WTC11 (cell line): ENCODE measurements at regions not wholly inside any gene's neighbourhood (a gene's known extent, or its start where the extent isn't known, plus 50 kb on each side); places are given as distances from the start of the nearest gene placed in this dataset.

Source experiments
- ATAC-seq: fragments of 200-7000 bp; cut with Tn5 transposase; 2 replicates; pipeline ENCODE4 v1.10.0; 2021; ENCODE audit warnings: mild to moderate bottlenecking, moderate library complexity
- CTCF ChIA-PET: fragments of 300-600 bp; sonication (Branson Sonifier 250); formaldehyde crosslinking; loops from one replicate; lab custom pipeline; 2021; ENCODE audit warnings: antibody characterized with exemption; lab: Charles Lee
- POLR2A ChIA-PET: fragments of 350-600 bp; sonication (Branson Sonifier 250); formaldehyde crosslinking; loops from one replicate; lab custom pipeline; 2021; ENCODE audit warnings: antibody characterized with exemption; lab: Charles Lee
- DNase-seq: peaks from one replicate; pipeline ENCODE4 v3.0.0; 2021; ENCODE audit warnings: low spot score
- H3K27ac Mint-ChIP-seq: 2 replicates; pipeline ENCODE4 v1.8.0; 2021; ENCODE audit warnings: mixed read lengths
- H3K27me3 Mint-ChIP-seq: 2 replicates; pipeline ENCODE4 v1.8.0; 2021; ENCODE audit warnings: low read depth, mild to moderate bottlenecking, moderate library complexity, mixed read lengths
- H3K36me3 Mint-ChIP-seq: 2 replicates; pipeline ENCODE4 v1.8.0; 2021; ENCODE audit warnings: mixed read lengths
- H3K4me1 Mint-ChIP-seq: 2 replicates; pipeline ENCODE4 v1.8.0; 2022; ENCODE audit warnings: mixed read lengths
- H3K4me3 Mint-ChIP-seq: 2 replicates; pipeline ENCODE4 v1.8.0; 2021; ENCODE audit warnings: mild to moderate bottlenecking, moderate library complexity, mixed read lengths
- H3K9me3 Mint-ChIP-seq: 2 replicates; pipeline ENCODE4 v1.8.0; 2021; ENCODE audit warnings: mixed read lengths
- ATF1 ChIP-seq: sonication (generic); formaldehyde crosslinking; IDR thresholded peaks from 2 replicates; pipeline ENCODE4 v1.8.1; 2023; ENCODE audit warnings: mild to moderate bottlenecking, moderate library complexity, missing genetic modification reagents
- CBFB ChIP-seq: sonication (generic); formaldehyde crosslinking; IDR thresholded peaks from 2 replicates; pipeline ENCODE4 v1.8.1; 2022; ENCODE audit warnings: mild to moderate bottlenecking, low read depth, missing genetic modification reagents
- E2F1 ChIP-seq: sonication (generic); formaldehyde crosslinking; IDR thresholded peaks from 2 replicates; pipeline ENCODE4 v1.8.0; 2022; ENCODE audit warnings: mild to moderate bottlenecking, missing genetic modification reagents
- EMX1 ChIP-seq: fragments of 250-450 bp; sonication (Bioruptor Pico); IDR thresholded peaks from 2 replicates; pipeline ENCODE4 v1.8.0; 2021; ENCODE audit warnings: mild to moderate bottlenecking
- ERG ChIP-seq: fragments of 250-450 bp; sonication (Bioruptor Pico); IDR thresholded peaks from 2 replicates; pipeline ENCODE4 v1.8.0; 2021; ENCODE audit warnings: mild to moderate bottlenecking
- GTF2I ChIP-seq: fragments of 250-450 bp; sonication (Bioruptor Pico); conservative IDR thresholded peaks from 2 replicates; pipeline ENCODE4 v1.4.0; 2021; ENCODE audit warnings: mild to moderate bottlenecking
- KAT7 ChIP-seq: sonication (generic); formaldehyde crosslinking; IDR thresholded peaks from 2 replicates; pipeline ENCODE4 v1.8.1; 2023; ENCODE audit warnings: missing genetic modification reagents, mild to moderate bottlenecking, borderline replicate concordance
- MAX ChIP-seq: sonication (generic); formaldehyde crosslinking; IDR thresholded peaks from 2 replicates; pipeline ENCODE4 v1.8.0; 2022; ENCODE audit warnings: mild to moderate bottlenecking, missing genetic modification reagents
- MLX ChIP-seq: sonication (generic); formaldehyde crosslinking; IDR thresholded peaks from 2 replicates; pipeline ENCODE4 v1.8.1; 2023; ENCODE audit warnings: mild to moderate bottlenecking, missing genetic modification reagents, moderate library complexity
- MXD4 ChIP-seq: fragments of 250-450 bp; sonication (Bioruptor Pico); IDR thresholded peaks from 2 replicates; pipeline ENCODE4 v1.8.0; 2021; ENCODE audit warnings: mild to moderate bottlenecking, moderate library complexity, borderline replicate concordance
- MYBL2 ChIP-seq: sonication (generic); formaldehyde crosslinking; IDR thresholded peaks from 2 replicates; pipeline ENCODE4 v1.8.1; 2023; ENCODE audit warnings: mild to moderate bottlenecking, moderate library complexity, missing genetic modification reagents
- NFATC4 ChIP-seq: fragments of 250-450 bp; sonication (Bioruptor Pico); IDR thresholded peaks from 2 replicates; pipeline ENCODE4 v1.9.0; 2021; ENCODE audit warnings: mild to moderate bottlenecking
- SOX15 ChIP-seq: fragments of 250-450 bp; sonication (Bioruptor Pico); IDR thresholded peaks from 2 replicates; pipeline ENCODE4 v1.9.0; 2021; ENCODE audit warnings: mild to moderate bottlenecking
- ZNF121 ChIP-seq: sonication (generic); formaldehyde crosslinking; IDR thresholded peaks from 2 replicates; pipeline ENCODE4 v1.8.0; 2023; ENCODE audit warnings: missing genetic modification reagents
- ZNF317 ChIP-seq: sonication (generic); formaldehyde crosslinking; IDR thresholded peaks from 2 replicates; pipeline ENCODE4 v1.8.1; 2023; ENCODE audit warnings: low read depth, mild to moderate bottlenecking, moderate library complexity, missing genetic modification reagents, borderline replicate concordance
- ZNF423 ChIP-seq: fragments of 250-450 bp; sonication (Bioruptor Pico); IDR thresholded peaks from 2 replicates; pipeline ENCODE4 v2.1.2; 2022; ENCODE audit warnings: mild to moderate bottlenecking, moderate library complexity
- TF ChIP-seq, protein P1 (sequence below): fragments of 250-450 bp; sonication (Bioruptor Pico); IDR thresholded peaks from 2 replicates; pipeline ENCODE4 v1.9.0; 2021; ENCODE audit warnings: mild to moderate bottlenecking
- TF ChIP-seq, protein P2 (sequence below): sonication (generic); formaldehyde crosslinking; IDR thresholded peaks from 2 replicates; pipeline ENCODE4 v1.8.1; 2023; ENCODE audit warnings: mild to moderate bottlenecking, missing genetic modification reagents, moderate library complexity

DNA sequence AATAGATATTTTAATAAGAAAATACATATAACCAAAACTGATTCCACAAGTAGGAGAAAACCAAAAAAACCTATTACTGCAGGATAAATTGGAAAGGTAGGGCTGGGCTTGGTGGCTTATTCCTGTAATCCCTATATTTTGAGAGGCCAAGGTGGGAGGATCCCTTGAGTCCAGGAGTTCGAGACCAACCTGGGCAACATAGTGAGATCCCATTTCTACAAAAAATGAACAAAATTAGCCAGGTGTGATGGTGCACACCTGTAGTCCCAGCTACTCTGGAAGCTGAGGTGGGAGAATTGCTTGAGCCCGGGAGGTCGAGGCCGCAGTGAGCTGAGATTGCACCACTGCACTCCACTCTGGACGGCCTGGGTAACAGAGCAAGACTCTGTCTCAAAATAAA lies 189.2 kb upstream of the IER5L start:
- ChIA-PET POLR2A (interaction anchor here (0.6 kb wide), 1 partner anchor 266 kb away, joined by 3 read pairs; no protein-coding TSS in a partner anchor), CTCF (no interaction called here)
- Mint-ChIP-seq H3K9me3 (peaks cover 16% of the 10 kb centered on the region), H3K27me3 (peaks cover 5% of the 10 kb centered on the region), H3K4me3 (no peak overlapping the region), H3K4me1 (peaks cover 3% of the 10 kb centered on the region), H3K27ac (no peak overlapping the region), H3K36me3 (peaks cover 13% of the 10 kb centered on the region)
- ATAC-seq (no peak), DNase-seq (no peak)
- no peak for TF ChIP-seq EMX1 (CRISPR knock-in tag)
- peak; percentile 50; the same call in 1 of the 2 replicates for TF ChIP-seq ZNF121 (CRISPR knock-in tag)

DNA sequence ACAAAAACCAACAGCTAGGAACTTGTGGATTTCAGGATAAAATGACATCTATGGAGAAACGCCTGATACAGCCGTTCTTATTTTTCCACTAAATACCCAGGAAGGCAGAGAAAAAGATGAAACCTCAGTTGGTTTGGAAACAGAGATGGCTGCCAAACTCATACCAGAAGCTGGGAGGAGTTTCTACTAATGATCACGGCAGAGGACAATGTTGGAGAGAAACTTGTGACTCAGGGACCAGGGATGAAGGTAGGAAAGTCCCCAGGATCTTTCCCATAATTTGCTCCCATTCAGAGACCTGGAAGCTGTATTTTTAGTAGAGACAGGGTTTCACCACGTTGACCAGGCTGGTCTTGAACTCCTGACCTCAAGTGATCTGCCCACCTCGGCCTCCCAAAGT lies 187.1 kb upstream of the IER5L start:
- ChIA-PET POLR2A (no interaction called here), CTCF (no interaction called here)
- H3K36me3 Mint-ChIP-seq, result peaks cover 7% of the 10 kb centered on the region
- H3K4me3 Mint-ChIP-seq, result no peak overlapping the region
- TF ChIP-seq SOX15 (no peak), ZNF317 (CRISPR knock-in tag) (no peak), KAT7 (CRISPR knock-in tag) (no peak), E2F1 (CRISPR knock-in tag) (no peak), MAX (CRISPR knock-in tag) (no peak), GTF2I (CRISPR knock-in tag) (no peak), ZNF423 (CRISPR knock-in tag) (no peak), ERG (CRISPR knock-in tag) (no peak), NFATC4 (CRISPR knock-in tag) (no peak), MXD4 (no peak), ATF1 (CRISPR knock-in tag) (no peak), CBFB (CRISPR knock-in tag) (no peak), MLX (CRISPR knock-in tag) (no peak), MYBL2 (CRISPR knock-in tag) (no peak)
- TF ChIP-seq, protein P1, sequence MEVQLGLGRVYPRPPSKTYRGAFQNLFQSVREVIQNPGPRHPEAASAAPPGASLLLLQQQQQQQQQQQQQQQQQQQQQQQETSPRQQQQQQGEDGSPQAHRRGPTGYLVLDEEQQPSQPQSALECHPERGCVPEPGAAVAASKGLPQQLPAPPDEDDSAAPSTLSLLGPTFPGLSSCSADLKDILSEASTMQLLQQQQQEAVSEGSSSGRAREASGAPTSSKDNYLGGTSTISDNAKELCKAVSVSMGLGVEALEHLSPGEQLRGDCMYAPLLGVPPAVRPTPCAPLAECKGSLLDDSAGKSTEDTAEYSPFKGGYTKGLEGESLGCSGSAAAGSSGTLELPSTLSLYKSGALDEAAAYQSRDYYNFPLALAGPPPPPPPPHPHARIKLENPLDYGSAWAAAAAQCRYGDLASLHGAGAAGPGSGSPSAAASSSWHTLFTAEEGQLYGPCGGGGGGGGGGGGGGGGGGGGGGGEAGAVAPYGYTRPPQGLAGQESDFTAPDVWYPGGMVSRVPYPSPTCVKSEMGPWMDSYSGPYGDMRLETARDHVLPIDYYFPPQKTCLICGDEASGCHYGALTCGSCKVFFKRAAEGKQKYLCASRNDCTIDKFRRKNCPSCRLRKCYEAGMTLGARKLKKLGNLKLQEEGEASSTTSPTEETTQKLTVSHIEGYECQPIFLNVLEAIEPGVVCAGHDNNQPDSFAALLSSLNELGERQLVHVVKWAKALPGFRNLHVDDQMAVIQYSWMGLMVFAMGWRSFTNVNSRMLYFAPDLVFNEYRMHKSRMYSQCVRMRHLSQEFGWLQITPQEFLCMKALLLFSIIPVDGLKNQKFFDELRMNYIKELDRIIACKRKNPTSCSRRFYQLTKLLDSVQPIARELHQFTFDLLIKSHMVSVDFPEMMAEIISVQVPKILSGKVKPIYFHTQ (CRISPR knock-in tag), result no peak
- TF ChIP-seq, protein P2, sequence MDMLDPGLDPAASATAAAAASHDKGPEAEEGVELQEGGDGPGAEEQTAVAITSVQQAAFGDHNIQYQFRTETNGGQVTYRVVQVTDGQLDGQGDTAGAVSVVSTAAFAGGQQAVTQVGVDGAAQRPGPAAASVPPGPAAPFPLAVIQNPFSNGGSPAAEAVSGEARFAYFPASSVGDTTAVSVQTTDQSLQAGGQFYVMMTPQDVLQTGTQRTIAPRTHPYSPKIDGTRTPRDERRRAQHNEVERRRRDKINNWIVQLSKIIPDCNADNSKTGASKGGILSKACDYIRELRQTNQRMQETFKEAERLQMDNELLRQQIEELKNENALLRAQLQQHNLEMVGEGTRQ, result no peak
- peaks cover 3% of the 10 kb centered on the region for H3K27me3 Mint-ChIP-seq
- no peak for DNase-seq
- H3K27ac Mint-ChIP-seq, result no peak overlapping the region
- no peak for ATAC-seq
- peaks cover 14% of the 10 kb centered on the region for H3K4me1 Mint-ChIP-seq
- peaks cover 9% of the 10 kb centered on the region for H3K9me3 Mint-ChIP-seq
